ENCODE measurements at regions not wholly inside any gene's neighbourhood (a gene's known extent, or its start where the extent isn't known, plus 50 kb on each side); places are given as distances from the start of the nearest gene placed in this dataset.
A peak's percentile ranks its signal among the peaks of the same experiment; 100 is the strongest.

DNA sequence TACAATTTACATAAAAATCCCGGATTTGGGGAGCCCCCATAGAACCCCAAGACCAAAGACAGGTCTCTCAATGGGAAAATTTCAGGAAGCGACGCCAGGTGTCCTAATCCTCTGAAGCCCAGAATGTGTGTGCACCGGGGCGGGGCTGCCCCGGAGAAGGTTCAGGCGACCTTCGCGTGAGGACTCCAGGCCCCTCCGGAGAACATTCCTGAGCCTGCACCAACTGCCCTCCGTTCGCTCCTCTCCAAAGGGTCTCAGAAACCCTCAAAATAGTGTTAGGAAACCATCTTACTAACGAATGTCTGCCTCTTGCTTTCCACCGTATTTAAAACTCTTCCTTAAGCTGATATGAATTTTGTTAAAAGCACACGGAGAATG lies 78.5 kb upstream of the INSIG1 start:
- intact Hi-C loops (cut with DNase I), result no loop called here
- ATAC-seq (no peak), DNase-seq (no peak)
- 92 to 93% methylated on average over 15 of the region's 15 CpGs for whole genome bisulfite sequencing, 2 donors
- no peak overlapping the region for H3K27ac ChIP-seq
- H3K4me1 ChIP-seq, result peaks cover 64% of the 10 kb centered on the region
- no peaks in the 10 kb centered on the region for H3K9me3 ChIP-seq
- no peaks in the 10 kb centered on the region for H3K36me3 ChIP-seq (replicated peaks in 1 of 2; ENCODE audit: insufficient read depth in 1 of 2, low read depth in 2 of 2)
- no peaks in the 10 kb centered on the region for H3K27me3 ChIP-seq
- no peak overlapping the region for H3K4me3 ChIP-seq
- no peak for TF ChIP-seq POLR2A (IDR thresholded peaks at IDR 0.05)
- TF ChIP-seq, protein P1, sequence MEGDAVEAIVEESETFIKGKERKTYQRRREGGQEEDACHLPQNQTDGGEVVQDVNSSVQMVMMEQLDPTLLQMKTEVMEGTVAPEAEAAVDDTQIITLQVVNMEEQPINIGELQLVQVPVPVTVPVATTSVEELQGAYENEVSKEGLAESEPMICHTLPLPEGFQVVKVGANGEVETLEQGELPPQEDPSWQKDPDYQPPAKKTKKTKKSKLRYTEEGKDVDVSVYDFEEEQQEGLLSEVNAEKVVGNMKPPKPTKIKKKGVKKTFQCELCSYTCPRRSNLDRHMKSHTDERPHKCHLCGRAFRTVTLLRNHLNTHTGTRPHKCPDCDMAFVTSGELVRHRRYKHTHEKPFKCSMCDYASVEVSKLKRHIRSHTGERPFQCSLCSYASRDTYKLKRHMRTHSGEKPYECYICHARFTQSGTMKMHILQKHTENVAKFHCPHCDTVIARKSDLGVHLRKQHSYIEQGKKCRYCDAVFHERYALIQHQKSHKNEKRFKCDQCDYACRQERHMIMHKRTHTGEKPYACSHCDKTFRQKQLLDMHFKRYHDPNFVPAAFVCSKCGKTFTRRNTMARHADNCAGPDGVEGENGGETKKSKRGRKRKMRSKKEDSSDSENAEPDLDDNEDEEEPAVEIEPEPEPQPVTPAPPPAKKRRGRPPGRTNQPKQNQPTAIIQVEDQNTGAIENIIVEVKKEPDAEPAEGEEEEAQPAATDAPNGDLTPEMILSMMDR (IDR thresholded peaks at IDR 0.05), result no peak

DNA sequence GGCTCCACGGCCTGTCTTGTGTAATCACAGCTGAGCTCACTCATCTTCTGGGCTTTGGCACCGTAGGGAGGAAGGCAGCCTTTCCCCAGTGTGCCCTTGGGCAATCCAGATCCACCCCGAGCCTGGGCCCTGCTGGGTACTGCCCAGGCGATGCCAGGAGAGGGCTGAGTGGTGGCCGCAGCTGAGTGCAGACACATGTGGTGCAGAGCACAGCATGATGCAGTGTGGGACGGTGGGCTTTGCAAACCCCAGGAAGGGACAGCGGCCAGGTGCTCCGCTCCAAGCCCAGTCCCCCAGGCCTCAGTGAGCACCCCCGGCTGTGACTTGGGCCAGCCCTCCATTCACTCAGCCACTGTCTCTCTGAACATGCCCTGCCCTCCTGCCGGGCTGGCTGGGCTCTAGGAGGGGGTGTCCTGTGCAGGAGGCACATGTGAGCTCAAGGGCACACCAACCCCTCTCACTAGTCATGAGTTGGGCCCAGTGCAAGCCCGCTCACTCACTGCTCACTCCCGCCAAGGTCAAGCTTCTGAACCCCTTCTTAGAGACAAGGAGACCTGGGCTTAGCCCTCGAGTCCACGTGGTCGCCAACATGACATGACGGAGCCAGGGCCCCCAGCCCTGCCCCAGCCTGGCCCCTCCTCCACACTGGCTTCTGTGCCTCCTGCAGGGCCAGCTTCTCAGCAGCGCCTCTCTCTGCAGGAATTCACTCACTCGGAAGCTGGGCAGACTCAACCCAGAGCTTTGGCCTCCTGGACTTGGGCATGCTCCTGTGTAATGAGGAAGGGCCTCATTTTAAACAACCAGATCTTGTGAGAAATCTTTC lies 77.5 kb upstream of the INSIG1 start:
- WGBS, 2 donors, result 51 to 70% methylated on average over 7 to 18 of the region's 18 CpGs
- H3K27ac ChIP-seq, result peak overlapping the region in 3 of 4 donors; percentile 58 to 77 (median 71)
- peak; percentile 23 for ATAC-seq

DNA sequence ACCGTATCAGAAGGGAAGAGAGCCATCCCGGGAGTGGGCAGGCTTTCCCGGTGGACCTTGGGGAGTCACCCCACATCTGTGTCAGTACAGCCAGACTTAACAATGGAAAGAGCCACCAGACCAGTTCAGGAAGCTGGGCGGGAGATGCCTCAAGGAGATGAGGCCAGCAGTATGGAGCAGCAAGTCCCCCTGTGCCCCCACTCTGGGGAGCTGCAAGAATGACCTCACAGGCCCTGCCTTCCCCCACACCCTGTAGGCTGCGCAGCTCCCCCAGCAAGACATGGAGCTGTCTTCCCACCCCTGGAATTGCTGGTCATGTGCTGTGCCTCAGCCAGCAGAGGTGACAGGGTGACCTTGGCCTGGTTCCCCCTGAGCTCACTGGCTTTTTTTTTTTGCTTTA lies 76.8 kb upstream of the INSIG1 start:
- Histone ChIP-seq H3K4me3 (no peak overlapping the region), H3K27ac (peak overlapping the region in 3 of 4 donors; percentile 58 to 77 (median 71)), H3K36me3 (replicated peaks in 1 of 2; ENCODE audit: insufficient read depth in 1 of 2, low read depth in 2 of 2) (no peaks in the 10 kb centered on the region), H3K4me1 (peaks cover 64% of the 10 kb centered on the region), H3K9me3 (no peaks in the 10 kb centered on the region), H3K27me3 (no peaks in the 10 kb centered on the region)
- DNase-seq (no peak), ATAC-seq (no peak)
- intact Hi-C loops (cut with DNase I), result no loop called here
- TF ChIP-seq POLR2A (IDR thresholded peaks at IDR 0.05), result no peak
- TF ChIP-seq, protein P1 (IDR thresholded peaks at IDR 0.05), result no peak
- 87 to 100% methylated on average over 1 to 5 of the region's 5 CpGs for WGBS, 2 donors

More for the DNA sequence above, 77.5 kb upstream of the INSIG1 start:
- no peak for TF ChIP-seq POLR2A (IDR thresholded peaks at IDR 0.05)
- TF ChIP-seq, protein P1 (IDR thresholded peaks at IDR 0.05), result no peak
- no peaks in the 10 kb centered on the region for H3K27me3 ChIP-seq
- H3K36me3 ChIP-seq (replicated peaks in 1 of 2; ENCODE audit: insufficient read depth in 1 of 2, low read depth in 2 of 2), result no peaks in the 10 kb centered on the region
- no peak overlapping the region for H3K4me3 ChIP-seq
- peaks cover 64% of the 10 kb centered on the region for H3K4me1 ChIP-seq
- intact Hi-C loops (cut with DNase I), result no loop called here
- DNase-seq, result peak in 3 of 4 donors; percentile 56 to 62 (median 60)
- no peaks in the 10 kb centered on the region for H3K9me3 ChIP-seq

DNA sequence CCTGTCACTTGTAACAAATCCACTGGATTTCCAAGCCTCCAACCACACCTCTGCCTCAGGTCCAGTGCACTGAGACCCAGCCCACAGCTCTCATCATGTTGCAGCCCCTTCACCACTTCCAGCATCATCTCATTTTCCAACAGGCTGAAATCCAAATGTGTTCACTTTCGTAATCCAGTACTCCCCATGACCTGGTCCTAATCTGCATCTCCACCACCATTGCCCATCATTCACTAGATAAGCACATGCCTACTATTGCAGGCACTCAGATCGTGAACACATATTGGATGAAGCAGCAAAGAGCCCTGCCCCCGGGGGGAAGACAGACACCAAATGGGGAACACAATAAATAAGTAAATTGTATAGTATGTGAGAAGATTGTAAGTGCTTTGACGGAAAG lies 76.1 kb upstream of the INSIG1 start:
- 18 to 20% methylated on average over 4 of the region's 4 CpGs for WGBS, 2 donors
- Histone ChIP-seq H3K9me3 (no peaks in the 10 kb centered on the region), H3K27me3 (no peaks in the 10 kb centered on the region), H3K4me3 (no peak overlapping the region), H3K27ac (peak overlapping the region in 3 of 4 donors; percentile 58 to 77 (median 71)), H3K4me1 (peaks cover 67% of the 10 kb centered on the region), H3K36me3 (replicated peaks in 1 of 2; ENCODE audit: insufficient read depth in 1 of 2, low read depth in 2 of 2) (no peaks in the 10 kb centered on the region)
- DNase-seq, result no peak
- no peak for ATAC-seq
- intact Hi-C loops (cut with DNase I), result no loop called here
- TF ChIP-seq, protein P1 (IDR thresholded peaks at IDR 0.05), result no peak
- no peak for TF ChIP-seq POLR2A (IDR thresholded peaks at IDR 0.05)

DNA sequence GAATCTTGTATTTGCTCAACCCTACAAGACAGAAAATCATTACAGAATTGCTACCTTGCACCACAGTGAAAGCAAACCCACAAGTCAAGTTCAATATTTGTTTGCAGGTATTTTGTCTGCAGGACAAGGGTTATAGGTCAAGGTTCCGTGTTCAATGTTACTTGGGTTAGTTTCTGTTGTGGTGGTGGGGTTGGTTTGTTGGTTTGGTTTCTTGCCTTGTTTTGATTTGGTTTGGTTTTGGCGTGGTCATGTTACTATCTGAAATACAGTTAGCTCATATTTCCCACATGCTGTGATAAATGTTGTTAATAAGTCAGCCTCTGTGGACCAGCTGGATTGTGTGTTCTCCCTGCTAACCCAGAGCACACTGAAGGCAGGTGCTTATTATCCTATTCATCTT lies 75.6 kb upstream of the INSIG1 start:
- no peaks in the 10 kb centered on the region for H3K27me3 ChIP-seq
- DNase-seq (peak in 1 of 4 donors; percentile 50), ATAC-seq (peak; percentile 76)
- H3K4me1 ChIP-seq, result peaks cover 71% of the 10 kb centered on the region
- peak overlapping the region; percentile 42 to 77 (median 64) for H3K27ac ChIP-seq
- TF ChIP-seq, protein P1 (IDR thresholded peaks at IDR 0.05), result no peak
- peak in 1 of 3 donors; percentile 9 for TF ChIP-seq POLR2A (IDR thresholded peaks at IDR 0.05)
- H3K4me3 ChIP-seq, result no peak overlapping the region
- 15 to 25% methylated on average over 2 of the region's 2 CpGs for WGBS, 2 donors
- intact Hi-C loops (cut with DNase I), result no loop called here
- no peaks in the 10 kb centered on the region for H3K9me3 ChIP-seq
- no peaks in the 10 kb centered on the region for H3K36me3 ChIP-seq (replicated peaks in 1 of 2; ENCODE audit: insufficient read depth in 1 of 2, low read depth in 2 of 2)

Data from body of pancreas (tissue), 4 donors.